RPMI7951 (cell line): ENCODE measurements at regions not wholly inside any gene's neighbourhood (a gene's known extent, or its start where the extent isn't known, plus 50 kb on each side); places are given as distances from the start of the nearest gene placed in this dataset.

Experiments
- DNase-seq: peaks from one replicate; pipeline ENCODE4 v3.0.0-alpha.2; 2012; ENCODE audit warnings: low read depth

DNA sequence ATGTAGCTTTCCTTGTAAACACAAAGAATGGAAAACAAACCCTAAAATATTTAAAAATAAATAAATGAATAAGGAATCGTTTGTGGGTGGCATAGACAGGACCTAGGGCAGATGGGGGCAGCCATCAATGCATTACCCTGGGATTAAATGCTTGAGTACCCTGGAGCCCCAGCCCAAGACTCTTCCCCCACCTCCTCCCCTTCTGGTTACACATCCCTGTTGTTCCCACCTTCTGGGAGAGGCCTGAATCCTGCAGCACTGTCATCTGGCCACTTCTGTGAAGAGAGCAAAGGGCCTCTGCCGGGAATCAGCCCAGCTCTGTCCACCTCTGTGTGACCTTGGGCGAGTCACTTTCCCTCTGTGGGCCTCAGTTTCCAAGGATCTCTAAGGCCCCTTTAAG, 61.6 kb upstream of the COL13A1 start:
- DNase-seq, result no peak

DNA sequence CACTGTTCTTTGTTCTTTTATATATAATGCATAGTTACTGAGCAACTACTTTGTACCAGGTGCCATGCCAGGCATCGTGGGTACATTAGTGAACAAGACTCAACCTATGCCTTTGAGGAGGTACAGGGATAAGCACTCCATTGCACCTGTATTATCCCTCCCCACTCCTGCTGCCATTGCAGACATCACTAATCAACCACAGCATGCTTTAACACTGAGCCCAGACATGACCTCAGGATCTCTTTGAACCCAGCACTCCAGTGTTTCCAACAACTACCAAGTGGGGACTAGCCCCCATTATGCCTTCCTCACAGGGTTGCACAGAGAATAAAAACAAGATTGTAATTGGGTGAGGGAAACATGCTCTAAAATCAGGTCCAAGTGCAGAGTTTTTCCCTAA, 60.5 kb upstream of the COL13A1 start:
- no peak for DNase-seq

DNA sequence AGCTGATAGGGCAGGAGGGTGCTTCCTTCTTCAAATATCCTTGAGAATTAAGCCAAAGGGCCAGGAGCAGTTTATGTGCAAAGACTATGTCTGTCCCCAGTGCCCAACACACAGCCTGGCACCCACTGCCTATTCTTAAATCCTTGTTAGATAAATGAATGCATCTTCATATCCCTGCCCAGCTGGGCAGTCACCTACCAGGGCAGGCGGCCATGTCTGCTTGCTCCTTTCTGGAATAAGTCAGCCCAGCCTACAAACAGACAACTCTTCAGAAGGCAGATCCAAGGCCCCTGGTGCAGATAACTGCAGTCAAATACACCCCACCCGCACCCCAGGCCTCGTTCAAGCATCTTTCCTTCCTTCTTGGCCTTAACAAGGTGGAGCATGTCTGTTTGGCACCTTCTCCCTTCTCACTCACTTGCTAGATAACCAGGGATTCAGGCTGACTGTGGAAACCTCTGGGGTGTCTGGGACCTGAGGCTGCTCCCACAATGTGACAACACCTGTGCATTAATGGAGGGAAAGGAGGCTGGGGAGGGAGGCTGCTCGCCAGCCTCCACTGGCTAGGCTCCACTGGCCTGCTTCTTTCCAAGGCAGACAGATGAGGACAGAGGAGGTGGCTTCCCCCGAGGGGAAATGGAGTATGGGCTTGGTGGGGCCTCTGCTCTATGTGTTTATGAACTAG, 59.9 kb upstream of the COL13A1 start:
- no peak for DNase-seq

DNA sequence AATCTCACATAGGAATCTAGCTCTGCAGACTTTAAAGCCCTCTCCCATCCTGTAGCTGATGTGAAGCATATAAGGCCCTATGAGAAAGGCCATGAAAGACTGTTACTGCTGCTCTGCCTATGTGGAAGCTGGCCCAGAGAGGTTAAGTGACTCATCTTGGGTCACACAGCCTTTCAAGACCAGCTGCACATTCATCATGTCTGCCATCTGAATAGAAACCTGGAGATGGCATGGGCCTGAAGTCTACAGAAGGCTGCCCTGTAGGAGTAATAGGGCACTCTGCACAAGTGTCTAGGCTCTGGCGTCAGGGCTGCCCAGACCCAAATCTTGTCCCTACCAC, 59.4 kb upstream of the COL13A1 start:
- no peak for DNase-seq

DNA sequence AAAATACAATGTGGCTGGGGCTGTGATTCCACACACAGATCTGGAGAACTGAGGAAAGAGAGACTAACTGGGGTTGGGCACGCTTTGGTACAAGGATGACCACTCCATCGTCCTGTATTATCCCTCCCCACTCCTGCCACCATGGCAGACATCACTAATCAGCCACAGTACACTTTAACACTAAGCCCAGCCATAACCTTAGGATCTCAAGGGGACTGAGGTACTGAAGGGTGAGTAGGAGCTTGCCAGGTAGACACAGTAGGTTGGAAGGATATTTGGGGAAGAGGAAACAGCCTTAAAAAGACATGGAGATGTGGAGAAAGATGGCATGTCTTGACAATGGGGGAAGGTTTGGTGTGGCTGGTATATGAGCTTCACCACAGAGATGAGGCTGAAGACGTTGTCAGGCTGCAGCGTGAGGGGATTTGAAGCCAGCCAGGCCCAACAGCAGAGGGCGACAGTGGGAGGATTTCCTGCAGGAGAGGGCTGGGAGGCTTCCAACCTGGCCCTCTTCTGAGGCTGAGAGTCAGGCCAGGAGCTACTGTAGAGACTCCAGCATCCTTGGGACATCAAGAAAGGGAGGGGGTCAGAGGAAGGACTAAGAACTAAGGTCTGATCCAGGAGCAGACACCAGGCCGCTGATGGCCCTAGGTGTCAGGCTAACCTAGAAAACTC, 58.6 kb upstream of the COL13A1 start:
- peak; percentile 31 for DNase-seq

DNA sequence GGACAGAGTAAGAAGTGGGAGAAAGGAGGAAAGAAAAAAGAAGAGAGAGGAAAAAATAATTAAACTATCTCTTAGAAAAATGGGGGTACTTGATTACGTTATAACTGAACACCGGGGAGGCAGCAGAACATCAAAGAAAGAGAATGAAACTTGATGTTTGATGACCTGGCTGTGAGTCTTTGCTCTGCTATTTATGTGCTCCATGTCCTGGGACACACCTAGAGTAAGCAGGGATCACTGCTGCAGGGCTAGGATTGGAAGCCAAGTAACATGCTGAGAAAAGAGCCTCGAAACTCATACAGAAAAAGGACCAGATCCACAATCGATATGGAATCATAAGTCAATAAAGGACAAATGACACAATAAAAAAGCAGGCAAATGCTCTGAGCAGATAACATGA, 56.7 kb upstream of the COL13A1 start:
- no peak for DNase-seq

DNA sequence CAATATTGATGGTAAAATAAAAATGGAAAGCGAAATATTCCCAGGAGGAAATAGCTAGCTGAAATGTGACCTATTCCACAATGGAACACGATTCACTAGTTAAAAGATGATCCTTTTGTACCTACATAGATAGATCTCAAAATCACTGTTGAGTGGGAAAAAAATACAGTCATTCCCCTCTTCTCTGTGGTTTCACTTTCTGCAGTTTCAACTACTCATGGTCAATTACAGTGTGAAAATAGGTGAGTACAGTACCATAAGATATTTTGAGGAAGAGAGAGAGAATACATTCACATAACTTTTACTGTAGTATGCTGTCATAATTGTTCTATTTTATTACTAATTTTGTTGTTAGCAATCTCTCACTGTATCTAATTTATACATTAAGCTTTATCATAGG, 56.0 kb upstream of the COL13A1 start:
- no peak for DNase-seq

DNA sequence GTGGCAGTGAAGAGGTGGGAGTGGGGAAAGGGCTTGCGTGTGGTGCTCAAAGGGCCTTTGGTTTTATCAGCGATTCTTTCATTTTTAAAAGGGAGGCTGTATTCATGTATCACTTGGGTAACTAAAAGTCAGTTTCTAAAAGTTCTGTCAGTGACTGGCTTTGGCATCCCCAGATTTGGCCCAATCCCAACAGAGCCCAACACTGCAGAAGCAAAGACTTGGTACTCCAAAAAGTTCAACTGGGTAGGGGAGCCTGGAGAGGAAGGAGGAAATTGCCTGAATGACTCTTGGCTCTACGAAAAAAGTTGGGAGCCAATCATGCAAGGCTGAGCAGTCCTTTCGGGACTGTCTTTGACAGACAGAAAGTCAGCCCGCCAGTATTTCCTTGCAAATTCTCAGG, 54.5 kb upstream of the COL13A1 start:
- DNase-seq, result no peak

DNA sequence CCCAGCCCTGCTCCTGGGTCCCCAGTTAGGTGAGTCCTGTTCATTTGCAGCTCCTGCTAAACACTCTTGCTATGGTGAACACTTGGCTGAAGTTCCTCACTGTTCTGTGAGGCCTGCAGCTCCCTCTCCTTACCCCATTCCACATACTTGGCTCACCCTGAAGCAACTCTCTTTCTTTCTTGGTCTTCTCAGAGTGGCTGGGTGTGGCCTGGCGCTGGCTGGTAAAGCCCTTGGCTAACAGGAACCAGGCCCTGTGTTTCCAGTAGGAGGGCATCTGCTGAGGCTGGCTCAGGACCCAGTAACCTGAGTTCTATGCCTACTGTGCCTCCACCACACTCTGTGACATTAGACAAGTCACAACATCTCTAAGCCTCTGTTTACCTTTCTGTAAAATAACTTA, 53.1 kb upstream of the COL13A1 start:
- no peak for DNase-seq

DNA sequence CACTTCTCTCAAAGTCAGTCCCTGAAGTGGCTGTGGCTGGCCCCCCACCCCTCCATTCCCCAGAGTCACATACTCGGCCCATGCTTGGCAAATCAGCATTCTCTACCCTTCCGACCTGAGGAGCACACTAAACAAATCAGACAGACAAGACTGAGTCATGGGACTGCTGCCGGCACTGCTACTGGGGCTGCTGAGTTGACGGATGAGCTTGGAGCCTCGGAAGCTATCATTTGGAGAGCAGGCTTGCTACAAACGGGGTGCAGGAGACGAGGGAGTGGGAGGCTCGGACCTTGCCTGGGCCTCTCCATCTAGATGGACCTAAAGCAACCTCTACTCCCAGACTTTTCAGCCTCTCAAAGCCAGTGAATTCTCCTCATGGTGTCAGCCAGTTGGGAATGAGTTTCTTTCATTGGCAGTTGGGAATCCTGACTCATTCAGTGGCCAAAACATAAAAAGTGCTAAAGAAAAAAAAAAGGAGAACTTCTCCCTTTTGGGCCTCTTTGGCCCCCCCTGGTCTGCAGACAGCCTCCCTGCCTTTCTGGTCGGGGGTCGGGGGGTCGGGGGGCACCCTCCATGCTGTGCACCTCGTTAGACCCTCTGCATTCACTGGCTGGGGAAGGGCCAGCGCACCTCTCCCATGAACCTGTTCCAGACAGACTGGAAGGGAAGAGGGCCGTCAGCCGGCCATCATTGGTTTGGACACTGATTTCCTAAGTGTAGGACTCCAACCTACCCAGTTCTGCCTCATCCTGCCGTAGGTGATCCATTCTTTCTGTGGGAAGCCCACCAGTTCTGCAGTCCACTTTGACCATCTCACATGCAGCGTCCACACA, 52.3 kb upstream of the COL13A1 start:
- DNase-seq, result peak; percentile 40

DNA sequence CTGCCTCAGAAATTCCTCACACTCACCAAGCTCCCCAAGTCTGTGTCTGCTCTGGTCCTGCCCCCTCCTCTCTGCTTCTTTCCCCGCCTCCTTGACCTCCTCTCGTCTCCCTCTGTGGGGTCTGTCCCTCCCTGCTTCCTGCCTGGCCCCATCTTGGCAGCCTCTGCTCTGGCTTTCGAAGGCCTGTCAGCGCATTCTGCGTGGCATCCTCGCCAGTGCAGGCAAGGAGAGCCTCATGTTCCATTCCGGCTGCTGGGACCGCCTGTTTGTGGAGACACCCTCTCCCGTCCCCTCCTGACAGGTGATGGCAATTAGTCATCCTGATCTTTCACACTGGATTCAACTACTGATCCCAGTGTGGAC, 51.7 kb upstream of the COL13A1 start:
- no peak for DNase-seq

DNA sequence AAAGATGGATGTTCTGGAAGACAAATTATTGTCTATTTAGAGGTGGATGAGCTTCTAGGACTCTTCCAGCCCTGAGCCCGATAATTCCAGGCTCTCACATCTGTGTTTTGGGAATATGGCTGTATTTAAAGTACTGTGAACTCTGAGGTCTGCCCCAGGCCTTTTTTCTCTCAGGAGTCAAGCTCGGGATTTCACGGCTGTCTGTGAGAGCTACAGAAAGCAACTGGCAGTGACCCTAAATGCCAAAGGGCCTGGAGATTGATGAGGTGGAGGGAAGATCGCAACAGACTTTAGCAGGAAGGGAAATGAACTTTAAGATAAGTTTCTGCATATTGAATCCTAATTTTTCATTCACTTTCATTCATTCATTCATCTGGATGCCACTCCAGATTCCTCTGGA, 51.0 kb upstream of the COL13A1 start:
- peak; percentile 36 for DNase-seq

DNA sequence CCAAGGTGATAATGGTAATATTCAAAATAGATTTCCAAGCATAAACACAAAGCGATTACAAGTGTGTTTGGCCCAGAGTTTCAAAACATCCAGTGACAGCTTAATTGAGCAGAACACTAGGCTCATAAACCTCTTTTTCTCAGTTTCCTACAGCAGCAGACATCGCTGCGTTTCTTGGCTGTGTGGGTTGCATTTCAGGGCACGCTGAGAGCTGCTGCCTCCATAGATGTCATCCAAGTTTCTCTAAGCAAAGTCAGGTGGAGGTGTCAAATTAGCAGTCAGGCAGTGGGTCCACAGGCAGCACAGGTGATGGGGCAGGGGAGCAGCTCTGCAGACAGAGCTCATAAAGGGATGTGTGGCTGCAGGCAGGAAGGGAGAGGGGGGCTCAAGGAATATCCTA, 50.5 kb upstream of the COL13A1 start:
- no peak for DNase-seq
